IPS DF 6.9 (cell line): ENCODE measurements at regions not wholly inside any gene's neighbourhood (a gene's known extent, or its start where the extent isn't known, plus 50 kb on each side); places are given as distances from the start of the nearest gene placed in this dataset.

Experiments used
- DNase-seq: peaks from one replicate; pipeline ENCODE4 v3.0.0-alpha.2; 2013; ENCODE audit warnings: low read depth, low spot score
- H3K27ac ChIP-seq: one replicate; pipeline ENCODE4 v1.5.1; 2013; ENCODE audit warnings: low read length, control low read depth
- H3K27me3 ChIP-seq: 2 replicates; pipeline ENCODE4 v1.6.1; 2013; ENCODE audit warnings: mild to moderate bottlenecking, low read length; ENCODE audit not compliant: control insufficient read depth, insufficient read depth
- H3K36me3 ChIP-seq: 2 replicates; pipeline ENCODE4 v1.6.1; 2013; ENCODE audit warnings: low read length; ENCODE audit not compliant: control insufficient read depth, insufficient read depth
- H3K4me1 ChIP-seq: 2 replicates; pipeline ENCODE4 v1.6.1; 2013; ENCODE audit warnings: low read length; ENCODE audit not compliant: control insufficient read depth, insufficient read depth
- H3K4me3 ChIP-seq: 2 replicates; pipeline ENCODE4 v1.5.1; 2013; ENCODE audit warnings: mild to moderate bottlenecking, low read length
- H3K9me3 ChIP-seq: 2 replicates; pipeline ENCODE4 v1.6.1; 2013; ENCODE audit warnings: low read length, inconsistent platforms; ENCODE audit not compliant: control insufficient read depth, insufficient read depth
- WGBS: extraction: QIAGEN DNeasy Blood & Tissue Kit; methylation state at CpG from one replicate; pipeline ENCODE4 v1.1.7; 2013; ENCODE audit warnings: mixed read lengths, missing lambda C conversion rate; ENCODE audit not compliant: insufficient read length, insufficient coverage; 5-methylcytosine and 5-hydroxymethylcytosine counted together

DNA sequence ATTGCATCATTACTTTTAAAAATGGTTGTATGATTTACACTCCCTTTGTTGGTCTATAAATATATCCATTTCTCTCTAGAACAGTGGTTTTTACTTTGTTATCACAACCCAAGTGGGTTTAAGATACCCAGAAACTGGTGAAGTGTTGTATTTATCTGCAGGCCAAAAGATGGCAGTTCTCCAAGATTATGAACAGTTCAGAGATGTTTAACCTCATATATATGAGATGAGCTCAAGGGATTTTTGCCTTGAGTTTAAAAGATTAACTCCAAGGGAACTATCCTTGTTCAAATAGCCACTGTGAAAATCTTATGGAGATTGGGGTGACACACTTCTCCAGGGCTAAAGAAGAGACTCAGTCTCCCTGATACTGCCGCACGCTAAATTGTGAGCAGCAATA is 572.6 kb downstream of the TLE4 start:
- no peak overlapping the region for H3K4me3 ChIP-seq
- no peaks in the 10 kb centered on the region for H3K27me3 ChIP-seq
- no CpG with 5 or more reads among the region's 2 CpGs for WGBS
- DNase-seq: no peak
- H3K4me1 ChIP-seq: peaks cover 1% of the 10 kb centered on the region; the same call in 1 of the 2 replicates
- no peaks in the 10 kb centered on the region for H3K36me3 ChIP-seq
- H3K9me3 ChIP-seq: no peaks in the 10 kb centered on the region
- H3K27ac ChIP-seq: no peak overlapping the region

- H3K9me3 ChIP-seq: no peaks in the 10 kb centered on the region
- WGBS: no CpG with 5 or more reads among the region's 3 CpGs
- H3K36me3 ChIP-seq: no peaks in the 10 kb centered on the region
- peaks cover 1% of the 10 kb centered on the region; the same call in 1 of the 2 replicates for H3K4me1 ChIP-seq
- no peak for DNase-seq
- no peak overlapping the region for H3K27ac ChIP-seq
- no peak overlapping the region for H3K4me3 ChIP-seq
- H3K27me3 ChIP-seq: no peaks in the 10 kb centered on the region
Observed at GRCh38 chr9:80143899-80144298, 572.1 kb downstream of the TLE4 start.

GRCh38 chr9:80134487-80134886 is 562.7 kb downstream of the TLE4 start:
- Histone ChIP-seq H3K27ac (no peak overlapping the region), H3K4me3 (no peak overlapping the region), H3K9me3 (no peaks in the 10 kb centered on the region), H3K27me3 (no peaks in the 10 kb centered on the region), H3K36me3 (no peaks in the 10 kb centered on the region), H3K4me1 (peaks cover 2% of the 10 kb centered on the region; the same call in 1 of the 2 replicates)
- no CpG with 5 or more reads among the region's 2 CpGs for WGBS
- no peak for DNase-seq

DNA sequence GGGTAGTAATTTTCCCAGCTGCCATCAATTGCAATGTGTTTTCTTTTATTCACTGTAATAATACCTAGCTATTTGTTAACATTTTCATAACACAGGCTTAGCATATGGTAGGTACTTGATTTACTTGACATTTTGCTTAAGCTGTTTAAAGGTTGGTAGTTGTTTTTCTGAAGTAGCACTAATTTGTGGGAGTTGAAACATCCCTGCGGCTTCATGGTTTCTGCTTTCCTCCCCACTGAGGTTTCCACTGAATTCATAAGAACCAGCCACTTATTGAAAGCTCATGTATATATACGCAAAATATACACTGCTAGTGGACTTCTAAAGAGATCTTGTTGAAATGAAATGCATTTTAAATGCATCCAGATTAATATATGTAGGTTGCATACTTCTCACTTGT is 559.9 kb downstream of the TLE4 start:
- DNase-seq: no peak
- peaks cover 2% of the 10 kb centered on the region; the same call in 1 of the 2 replicates for H3K4me1 ChIP-seq
- H3K36me3 ChIP-seq: no peaks in the 10 kb centered on the region
- no peak overlapping the region for H3K27ac ChIP-seq
- H3K27me3 ChIP-seq: no peaks in the 10 kb centered on the region
- H3K9me3 ChIP-seq: no peaks in the 10 kb centered on the region
- no CpG with 5 or more reads among the region's 2 CpGs for WGBS
- no peak overlapping the region for H3K4me3 ChIP-seq

DNA sequence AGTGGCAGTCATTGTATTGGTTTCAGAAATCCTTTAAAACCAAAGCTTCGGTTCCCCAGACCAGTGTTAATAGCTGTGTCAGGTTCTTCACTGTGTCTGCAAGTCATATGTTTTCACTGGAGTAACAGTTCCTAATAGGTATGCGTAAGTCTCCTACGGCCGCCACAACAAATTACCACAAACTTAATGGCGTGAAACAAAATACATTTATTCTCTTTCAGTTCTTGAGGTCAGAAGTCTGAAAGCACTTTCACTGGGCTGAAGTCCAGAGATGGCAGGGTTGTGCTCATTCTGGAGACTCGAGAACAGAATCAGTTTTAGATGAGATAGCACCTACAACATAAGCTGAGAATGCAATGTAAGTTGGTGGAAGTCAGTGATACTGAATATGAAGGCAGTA is 556.2 kb downstream of the TLE4 start:
- no peaks in the 10 kb centered on the region for H3K27me3 ChIP-seq
- no peak overlapping the region for H3K27ac ChIP-seq
- no peaks in the 10 kb centered on the region for H3K36me3 ChIP-seq
- no peak overlapping the region for H3K4me3 ChIP-seq
- DNase-seq: no peak
- no peaks in the 10 kb centered on the region for H3K4me1 ChIP-seq
- H3K9me3 ChIP-seq: no peaks in the 10 kb centered on the region
- WGBS: no CpG with 5 or more reads among the region's 6 CpGs

GRCh38 chr9:80125731-80126264 is 554.0 kb downstream of the TLE4 start:
- no peak for DNase-seq
- Histone ChIP-seq H3K9me3 (no peaks in the 10 kb centered on the region), H3K36me3 (no peaks in the 10 kb centered on the region), H3K4me1 (no peaks in the 10 kb centered on the region), H3K4me3 (no peak overlapping the region), H3K27ac (no peak overlapping the region), H3K27me3 (no peaks in the 10 kb centered on the region)
- no CpG with 5 or more reads among the region's 3 CpGs for WGBS

DNA sequence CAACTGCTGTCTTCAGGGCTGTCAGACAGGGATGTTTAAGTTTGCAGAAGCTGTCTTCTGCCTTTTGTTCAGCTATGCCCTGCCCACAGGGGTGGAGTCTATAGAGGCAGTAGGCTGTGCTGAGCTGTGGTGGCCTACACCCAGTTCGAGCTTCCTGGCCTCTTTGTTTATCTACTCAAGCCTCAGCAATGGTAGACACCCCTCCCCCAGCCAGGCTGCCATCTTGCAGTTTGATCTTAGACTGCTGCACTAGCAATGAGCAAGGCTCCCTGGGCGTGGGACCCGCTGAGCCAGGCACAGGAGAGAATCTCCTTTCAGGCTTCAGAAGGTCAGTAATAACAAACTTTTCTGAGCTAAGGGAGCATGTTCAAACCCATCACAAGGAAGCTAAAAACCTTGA is 545.3 kb downstream of the TLE4 start:
- Histone ChIP-seq H3K27ac (no peak overlapping the region), H3K4me3 (no peak overlapping the region), H3K27me3 (no peaks in the 10 kb centered on the region), H3K4me1 (no peaks in the 10 kb centered on the region), H3K36me3 (no peaks in the 10 kb centered on the region), H3K9me3 (no peaks in the 10 kb centered on the region)
- WGBS: no CpG with 5 or more reads among the region's 3 CpGs
- DNase-seq: no peak

- Histone ChIP-seq H3K4me3 (no peak overlapping the region), H3K27ac (no peak overlapping the region), H3K9me3 (no peaks in the 10 kb centered on the region), H3K36me3 (no peaks in the 10 kb centered on the region), H3K27me3 (no peaks in the 10 kb centered on the region), H3K4me1 (no peaks in the 10 kb centered on the region)
- WGBS: no CpG with 5 or more reads among the region's 2 CpGs
- no peak for DNase-seq
Observed at GRCh38 chr9:80114241-80114640, 542.5 kb downstream of the TLE4 start.

DNA sequence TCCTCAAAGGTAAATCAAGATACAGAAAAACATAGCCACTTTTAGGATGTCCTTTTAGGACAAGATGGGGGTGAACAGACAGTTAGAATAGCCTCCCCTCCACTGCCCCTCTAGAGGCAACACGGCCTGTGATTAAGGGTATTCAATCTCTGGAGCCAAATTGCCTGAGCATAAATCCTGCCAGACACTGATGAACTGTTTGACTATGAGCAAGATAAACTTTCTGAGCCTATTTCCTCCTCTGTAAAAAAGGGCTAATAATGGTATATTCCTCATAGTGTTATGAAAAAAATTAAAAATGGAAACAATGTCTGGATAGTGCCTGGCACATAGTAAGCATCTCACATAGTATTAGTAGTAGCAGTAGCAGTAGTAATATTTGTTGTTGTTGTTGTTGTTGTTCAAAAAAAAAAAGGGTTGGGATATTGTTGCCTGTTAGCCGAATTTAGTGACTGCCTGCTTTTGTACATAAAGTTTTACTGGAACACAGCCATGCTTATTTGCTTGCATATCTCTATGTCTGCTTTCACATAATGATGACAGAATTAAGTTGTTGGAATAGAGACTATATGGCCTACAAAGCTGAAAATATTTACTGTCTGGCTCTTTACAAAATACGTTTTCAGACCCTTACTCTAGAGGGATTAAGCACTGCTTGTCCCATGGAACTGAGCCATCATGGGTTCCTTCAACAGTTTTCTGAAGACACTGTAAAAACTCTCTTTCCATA is 536.3 kb downstream of the TLE4 start:
- H3K4me1 ChIP-seq: no peaks in the 10 kb centered on the region
- H3K27me3 ChIP-seq: no peaks in the 10 kb centered on the region
- H3K4me3 ChIP-seq: no peak overlapping the region
- WGBS: no CpG with 5 or more reads among the region's 3 CpGs
- no peaks in the 10 kb centered on the region for H3K36me3 ChIP-seq
- no peaks in the 10 kb centered on the region for H3K9me3 ChIP-seq
- DNase-seq: no peak
- H3K27ac ChIP-seq: no peak overlapping the region

DNA sequence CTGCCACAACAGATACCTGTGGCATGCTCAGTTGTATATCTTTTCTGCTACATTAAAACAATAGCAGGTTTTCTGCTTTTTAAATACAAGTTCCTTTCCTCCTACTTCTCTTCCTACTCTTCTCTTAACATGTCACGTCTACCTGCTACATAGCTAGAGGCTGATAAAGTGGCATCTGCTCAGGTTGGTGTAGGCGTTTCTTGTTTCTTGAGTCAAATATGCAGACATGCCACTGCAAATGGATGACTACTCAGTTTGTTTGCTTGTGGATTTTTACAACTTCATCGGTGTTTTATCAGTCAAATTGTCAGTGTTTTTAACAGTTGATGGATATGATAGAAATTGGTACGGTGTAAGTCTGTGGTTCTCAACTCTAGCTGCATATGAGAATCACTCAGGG is 525.7 kb downstream of the TLE4 start:
- H3K36me3 ChIP-seq: no peaks in the 10 kb centered on the region
- no CpG with 5 or more reads among the region's 4 CpGs for WGBS
- no peak overlapping the region for H3K4me3 ChIP-seq
- H3K27me3 ChIP-seq: no peaks in the 10 kb centered on the region
- no peaks in the 10 kb centered on the region for H3K4me1 ChIP-seq
- DNase-seq: no peak
- H3K27ac ChIP-seq: no peak overlapping the region
- H3K9me3 ChIP-seq: no peaks in the 10 kb centered on the region; the same call in 1 of the 2 replicates
